ENCODE measurements at regions not wholly inside any gene's neighbourhood (a gene's known extent, or its start where the extent isn't known, plus 50 kb on each side); places are given as distances from the start of the nearest gene placed in this dataset.
A peak's percentile ranks its signal among the peaks of the same experiment; 100 is the strongest.

GRCh38 chr10:90274721-90275468 lies 573.5 kb downstream of the KIF20B start:
- intact Hi-C loops (cut with DNase I) = no loop called here
- 67 to 71% methylated on average over 5 of the region's 5 CpGs for WGBS, 2 donors

GRCh38 chr10:90276894-90277475 lies 575.6 kb downstream of the KIF20B start:
- H3K4me1 ChIP-seq = no peaks in the 10 kb centered on the region
- TF ChIP-seq CTCF (IDR thresholded peaks at IDR 0.05) = no peak
- H3K27me3 ChIP-seq = no peaks in the 10 kb centered on the region
- H3K4me3 ChIP-seq = no peak overlapping the region
- H3K36me3 ChIP-seq = no peaks in the 10 kb centered on the region
- no peaks in the 10 kb centered on the region for H3K9me3 ChIP-seq
- no peak for DNase-seq
- 50 to 51% methylated on average over 4 of the region's 4 CpGs for WGBS, 2 donors
- intact Hi-C loops (cut with DNase I) = no loop called here
- no peak overlapping the region for H3K27ac ChIP-seq

More at GRCh38 chr10:90274721-90275468, 573.5 kb downstream of the KIF20B start:
- Histone ChIP-seq H3K4me1 (no peaks in the 10 kb centered on the region), H3K4me3 (no peak overlapping the region), H3K27me3 (no peaks in the 10 kb centered on the region), H3K27ac (no peak overlapping the region), H3K36me3 (no peaks in the 10 kb centered on the region), H3K9me3 (no peaks in the 10 kb centered on the region)
- TF ChIP-seq POLR2A (IDR thresholded peaks at IDR 0.05) (no peak), CTCF (IDR thresholded peaks at IDR 0.05) (no peak)
- no peak for DNase-seq

- Histone ChIP-seq H3K4me3 (no peak overlapping the region), H3K4me1 (no peaks in the 10 kb centered on the region), H3K27me3 (no peaks in the 10 kb centered on the region), H3K9me3 (no peaks in the 10 kb centered on the region), H3K36me3 (no peaks in the 10 kb centered on the region), H3K27ac (no peak overlapping the region)
- no peak for DNase-seq
- TF ChIP-seq POLR2A (IDR thresholded peaks at IDR 0.05) (no peak), CTCF (IDR thresholded peaks at IDR 0.05) (no peak)
- intact Hi-C loops (cut with DNase I) = no loop called here
- 86 to 90% methylated on average over 2 of the region's 2 CpGs for WGBS, 2 donors
These were observed 571.4 kb downstream of the HTR7 start for GRCh38 chr10:90286406-90286805.

GRCh38 chr10:90286941-90287340 lies 570.9 kb downstream of the HTR7 start:
- TF ChIP-seq CTCF (IDR thresholded peaks at IDR 0.05) = no peak
- no peak for TF ChIP-seq POLR2A (IDR thresholded peaks at IDR 0.05)
- WGBS, 2 donors = 77 to 88% methylated on average over 1 of the region's 1 CpG
- intact Hi-C loops (cut with DNase I) = no loop called here

GRCh38 chr10:90288391-90288933 lies 569.4 kb downstream of the HTR7 start:
- intact Hi-C loops (cut with DNase I) = no loop called here
- 27 to 38% methylated on average over 1 of the region's 1 CpG for WGBS, 2 donors
- Histone ChIP-seq H3K36me3 (no peaks in the 10 kb centered on the region), H3K4me1 (no peaks in the 10 kb centered on the region), H3K9me3 (no peaks in the 10 kb centered on the region), H3K4me3 (no peak overlapping the region), H3K27ac (no peak overlapping the region), H3K27me3 (no peaks in the 10 kb centered on the region)
- peak in 1 of 6 experiments; percentile 24 for TF ChIP-seq CTCF (IDR thresholded peaks at IDR 0.05)
- TF ChIP-seq POLR2A (IDR thresholded peaks at IDR 0.05) = no peak
- no peak for DNase-seq

More at GRCh38 chr10:90286941-90287340, 570.9 kb downstream of the HTR7 start:
- Histone ChIP-seq H3K27me3 (no peaks in the 10 kb centered on the region), H3K36me3 (no peaks in the 10 kb centered on the region), H3K4me1 (no peaks in the 10 kb centered on the region), H3K27ac (no peak overlapping the region), H3K4me3 (no peak overlapping the region), H3K9me3 (no peaks in the 10 kb centered on the region)
- DNase-seq = no peak
